ENCODE measurements at regions not wholly inside any gene's neighbourhood (a gene's known extent, or its start where the extent isn't known, plus 50 kb on each side); places are given as distances from the start of the nearest gene placed in this dataset.
"Not testable (repeated sequence)": the region's sequence is repeated elsewhere in the genome, so short reads cannot be mapped to it uniquely, and the experiment has no call there.

- no peak for DNase-seq
Measured at GRCh38 chrX:95823796-95824195, 860.8 kb upstream of the DIAPH2 start.

DNA sequence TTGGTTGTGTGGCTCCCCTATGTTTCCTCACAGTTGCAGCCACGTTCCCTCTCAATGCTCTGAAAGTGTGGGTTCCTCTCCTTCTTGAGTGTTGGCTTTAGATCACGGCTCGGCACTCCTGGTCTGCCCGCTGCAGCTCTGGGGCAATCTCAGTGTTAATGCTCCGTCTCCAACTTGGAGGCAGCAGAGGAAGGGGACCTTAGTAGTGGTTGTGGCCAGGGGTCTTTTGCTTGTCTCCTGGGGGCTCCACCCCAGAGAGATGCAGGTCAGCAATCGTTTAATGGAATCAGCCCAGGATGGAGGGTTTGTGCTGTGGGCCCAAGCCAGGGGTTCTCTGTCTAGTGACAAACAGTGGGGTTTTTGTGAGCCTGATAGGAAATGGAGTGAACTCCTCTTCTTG lies 849.4 kb upstream of the DIAPH2 start:
- DNase-seq, result no peak

DNA sequence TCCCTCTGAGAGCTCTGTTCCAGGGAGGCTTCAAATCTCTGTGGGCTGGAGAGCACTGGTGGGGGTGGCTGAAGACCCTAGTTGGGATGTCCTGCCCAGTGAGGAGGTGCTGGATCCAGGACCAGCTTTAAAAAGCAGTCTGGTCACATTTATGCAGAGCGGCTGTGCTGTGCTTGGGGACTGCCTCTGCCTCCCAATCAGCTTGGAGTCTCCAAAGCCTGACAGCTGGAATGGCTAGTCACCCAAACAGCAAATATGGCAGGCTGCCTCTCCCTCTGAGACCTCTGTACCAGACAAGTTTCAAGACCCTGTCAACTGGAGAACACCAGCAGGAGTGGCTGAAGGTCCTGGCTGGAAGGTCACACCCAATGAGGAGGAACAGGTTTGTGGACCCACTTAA lies 848.1 kb upstream of the DIAPH2 start:
- no peak for DNase-seq

- no peak for DNase-seq
Measured at GRCh38 chrX:95841863-95842262, 842.8 kb upstream of the DIAPH2 start.

DNA sequence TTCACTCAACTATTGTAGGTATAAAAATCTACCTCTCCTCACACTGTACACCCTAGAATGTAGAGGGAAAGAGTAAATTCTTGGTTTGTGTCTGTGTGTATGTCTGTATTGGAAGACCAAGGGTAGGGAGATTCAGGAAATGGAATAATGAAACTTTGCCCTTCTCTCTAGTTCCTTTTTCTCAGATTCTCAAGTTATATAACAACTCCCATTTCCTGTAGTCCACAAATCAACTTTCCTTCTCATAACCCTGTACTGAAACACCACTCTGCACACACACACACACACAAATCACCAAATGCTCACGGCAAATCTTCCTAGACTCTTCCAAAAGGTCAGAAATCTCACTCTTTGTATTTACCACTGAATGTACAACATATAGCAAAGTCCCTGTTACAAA lies 824.5 kb upstream of the DIAPH2 start:
- no peak for DNase-seq

DNA sequence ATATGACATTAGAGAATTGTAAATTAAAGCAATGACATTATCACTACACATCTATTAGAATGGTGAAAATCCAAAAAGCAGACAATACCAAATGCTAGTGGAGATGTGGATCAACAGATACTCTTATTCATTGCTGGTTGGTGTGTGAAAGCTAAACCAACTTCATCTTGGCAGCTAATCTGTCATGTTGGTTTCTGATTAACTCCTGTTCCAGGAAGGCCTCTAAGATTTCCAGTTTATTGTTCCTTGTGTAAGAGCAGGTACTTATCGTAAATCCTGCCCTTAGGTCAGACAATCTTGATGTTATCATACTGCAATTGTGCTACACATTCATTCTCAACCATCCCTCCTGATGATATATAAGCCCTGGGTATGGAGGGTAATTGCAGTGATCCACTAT lies 809.0 kb upstream of the DIAPH2 start:
- no peak for DNase-seq

DNA sequence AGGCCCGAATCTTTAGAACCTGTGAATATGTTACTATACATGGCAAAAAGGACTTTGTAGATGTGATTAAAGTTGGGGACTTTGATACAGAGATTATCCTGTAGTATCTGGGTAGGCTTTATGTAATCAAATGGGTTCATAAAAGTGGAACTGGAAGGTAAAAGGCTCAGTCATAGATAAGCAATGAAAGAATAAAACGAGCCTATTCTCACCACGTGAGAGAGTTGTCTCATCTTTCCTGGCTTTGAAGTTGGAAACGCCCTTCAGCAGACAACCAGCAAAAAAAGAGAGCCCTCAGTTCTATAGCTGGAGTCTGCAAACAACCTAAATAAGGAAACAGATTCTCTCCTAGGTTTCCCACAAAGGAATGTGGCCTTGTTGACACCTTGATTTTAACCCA lies 805.8 kb upstream of the DIAPH2 start:
- DNase-seq, result no peak

DNA sequence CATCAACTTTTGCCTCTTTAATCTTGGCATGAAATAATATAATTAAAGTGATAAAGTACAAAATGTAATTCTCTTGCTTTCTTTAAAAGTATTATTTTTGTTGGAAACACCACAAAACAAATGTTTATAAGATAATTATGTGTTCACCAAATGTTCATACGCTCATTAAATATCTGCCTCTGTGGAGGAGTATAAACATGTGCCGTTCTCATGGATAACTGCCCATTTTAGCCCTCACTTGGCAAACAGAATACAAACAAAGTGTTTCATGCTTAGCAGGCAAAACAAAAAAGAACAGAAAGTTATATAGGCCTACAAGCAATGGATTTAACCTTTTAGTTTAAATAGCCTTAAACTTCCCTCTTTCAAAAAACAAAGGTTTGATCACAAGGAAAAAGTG lies 800.5 kb upstream of the DIAPH2 start:
- no peak for DNase-seq

DNA sequence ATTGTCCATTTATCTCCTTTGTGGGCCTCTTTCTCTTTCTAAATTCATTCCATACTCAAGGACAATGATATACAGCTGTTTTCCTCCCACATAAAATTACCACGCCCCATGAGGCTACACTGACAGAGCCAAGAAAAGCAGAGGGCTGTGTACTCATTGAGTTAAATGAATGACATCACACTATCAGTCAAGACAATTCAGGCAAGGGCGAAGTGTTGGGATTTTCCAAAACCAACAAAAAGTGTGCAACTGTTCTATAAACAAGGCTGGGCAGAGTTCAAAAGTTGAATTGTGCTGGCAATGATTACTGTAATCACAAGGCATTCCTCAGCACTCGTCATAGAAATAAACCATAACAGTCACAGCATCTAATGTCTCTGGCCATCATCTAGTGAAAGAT lies 799.6 kb upstream of the DIAPH2 start:
- DNase-seq, result no peak

DNA sequence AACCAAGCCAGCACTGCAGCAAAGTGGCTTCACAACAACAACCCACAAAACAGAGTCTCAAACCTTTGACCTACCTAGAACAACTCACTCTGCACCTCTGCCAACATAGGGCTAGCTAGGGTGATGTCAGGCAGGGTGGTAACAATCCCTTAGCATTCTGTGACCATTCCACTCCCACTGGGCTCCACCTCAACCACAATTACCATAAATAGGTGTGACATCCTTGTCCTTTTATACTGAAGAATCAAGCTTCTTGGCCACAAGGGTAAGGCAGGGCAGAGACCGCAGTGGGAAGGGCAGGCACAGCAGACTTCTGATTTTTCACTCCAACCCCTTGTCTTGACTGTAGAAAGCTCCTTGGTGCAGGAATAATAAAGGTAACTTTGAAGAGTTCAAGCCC lies 795.4 kb upstream of the DIAPH2 start:
- no peak for DNase-seq

DNA sequence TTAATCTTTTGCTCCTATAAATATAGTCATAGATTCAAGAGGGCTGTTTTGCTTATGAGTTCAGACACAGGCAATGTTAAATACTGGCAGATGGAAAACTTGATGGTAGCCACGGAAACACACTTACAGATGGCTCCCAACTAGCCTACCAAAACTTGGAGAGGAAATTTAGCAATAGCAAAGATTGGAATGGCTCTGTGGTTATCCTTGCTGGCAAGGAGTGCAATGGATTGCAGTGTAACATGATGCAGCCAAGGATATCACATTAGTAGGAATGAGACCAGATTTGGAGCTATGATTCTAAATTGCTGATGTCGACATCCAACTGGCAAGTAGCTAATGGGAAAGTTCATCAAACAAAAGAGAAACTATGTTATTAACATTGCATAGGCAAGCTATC lies 791.0 kb upstream of the DIAPH2 start:
- no peak for DNase-seq

GRCh38 chrX:95903490-95903889 lies 781.2 kb upstream of the DIAPH2 start:
- DNase-seq, result no peak

DNA sequence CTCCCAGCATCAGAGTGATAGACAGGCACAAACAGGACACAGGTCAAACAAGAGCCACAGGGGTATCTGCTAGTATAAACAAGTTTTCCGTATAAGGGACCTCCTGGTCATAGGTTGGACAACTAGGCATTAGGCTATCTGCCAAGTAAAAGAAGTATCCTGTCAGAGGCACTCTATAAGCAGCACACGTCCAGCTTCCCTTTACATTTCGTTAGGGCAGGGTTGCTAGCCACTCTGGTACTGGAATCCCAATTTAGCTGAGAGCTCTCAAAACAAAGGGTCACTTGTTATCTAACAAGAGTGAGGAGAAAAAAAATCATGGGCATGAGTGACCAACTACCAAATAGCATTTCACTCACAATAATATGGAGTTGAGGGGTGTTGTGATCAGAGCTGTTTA lies 780.7 kb upstream of the DIAPH2 start:
- no peak for DNase-seq

DNA sequence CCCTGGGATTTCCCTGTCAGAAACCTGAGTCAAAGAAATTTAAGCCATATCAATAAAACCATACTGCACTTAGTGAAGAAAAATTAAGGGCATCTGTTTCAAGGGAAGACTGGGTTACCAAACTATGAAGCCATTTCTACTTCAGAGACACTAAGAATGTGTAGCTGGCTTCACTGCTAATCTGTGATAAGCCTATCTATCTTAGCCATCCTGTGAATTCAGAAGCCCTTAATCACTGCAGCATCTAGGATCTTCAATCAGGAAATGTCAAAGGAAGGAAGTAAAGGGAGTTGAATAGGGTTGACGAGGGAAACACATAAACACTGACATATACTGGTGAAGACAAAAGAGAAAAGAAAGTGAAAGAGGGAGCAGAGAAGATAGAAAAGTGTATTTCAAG lies 777.6 kb upstream of the DIAPH2 start:
- DNase-seq, result no peak

- DNase-seq, result no peak
Measured at GRCh38 chrX:95911062-95911461, 773.6 kb upstream of the DIAPH2 start.

DNA sequence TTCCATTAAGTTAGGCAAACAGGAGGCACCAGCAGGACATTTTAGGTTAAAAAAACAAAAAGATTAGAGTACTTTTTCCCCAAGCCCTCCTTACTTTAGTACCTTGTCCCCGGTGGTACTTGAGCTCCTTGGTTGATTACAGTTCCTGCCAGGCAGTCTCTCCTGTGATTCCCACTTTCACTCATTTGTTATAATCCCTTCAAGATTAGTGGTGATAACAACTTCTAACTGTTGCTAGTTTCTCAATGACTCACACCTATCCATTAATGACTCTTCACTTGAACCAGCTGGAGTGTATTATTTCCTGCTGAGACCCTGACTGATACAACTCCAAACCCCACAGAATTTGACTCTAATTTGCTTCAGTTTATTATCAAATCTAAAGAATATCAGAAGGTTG lies 765.0 kb upstream of the DIAPH2 start:
- DNase-seq, result no peak

- no peak for DNase-seq
Measured at GRCh38 chrX:95945528-95945927, 739.1 kb upstream of the DIAPH2 start.

DNA sequence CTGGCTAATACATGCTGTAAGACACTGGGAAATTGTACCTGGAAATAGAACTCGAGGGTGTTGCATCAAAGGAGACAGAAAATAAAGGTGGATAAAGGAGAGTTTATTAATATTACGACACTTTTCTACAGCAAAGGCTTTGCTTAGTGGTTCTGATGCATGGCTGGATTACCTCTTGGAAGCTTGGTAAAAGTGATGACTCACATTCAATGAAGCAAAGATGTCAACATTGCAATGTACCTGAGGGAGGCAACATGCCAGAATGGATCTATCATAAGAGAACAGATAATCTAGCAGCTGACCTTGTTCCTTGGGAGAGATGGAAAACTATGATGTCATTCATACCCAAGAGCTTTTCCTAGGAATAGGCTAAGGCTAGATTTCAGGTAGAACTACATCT lies 735.1 kb upstream of the DIAPH2 start:
- no peak for DNase-seq

DNA sequence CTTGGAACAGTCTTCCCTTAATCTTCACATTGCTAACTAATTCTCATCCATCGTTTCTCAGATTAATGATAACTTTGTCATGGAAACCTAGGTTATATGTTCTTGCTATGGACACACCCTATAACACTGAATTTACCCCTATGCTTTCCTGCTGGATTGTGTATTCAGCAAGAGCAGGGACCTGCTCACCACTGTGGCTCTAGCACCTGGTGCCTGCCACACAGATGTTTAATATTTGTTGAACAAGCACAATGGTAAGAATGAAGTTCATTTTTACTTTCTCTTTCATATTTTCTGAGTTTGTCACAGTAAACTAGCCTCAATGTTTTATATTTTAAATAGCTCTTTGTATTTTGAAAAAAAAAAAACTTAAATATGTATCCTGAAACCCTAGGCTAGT lies 734.0 kb upstream of the DIAPH2 start:
- no peak for DNase-seq

DNA sequence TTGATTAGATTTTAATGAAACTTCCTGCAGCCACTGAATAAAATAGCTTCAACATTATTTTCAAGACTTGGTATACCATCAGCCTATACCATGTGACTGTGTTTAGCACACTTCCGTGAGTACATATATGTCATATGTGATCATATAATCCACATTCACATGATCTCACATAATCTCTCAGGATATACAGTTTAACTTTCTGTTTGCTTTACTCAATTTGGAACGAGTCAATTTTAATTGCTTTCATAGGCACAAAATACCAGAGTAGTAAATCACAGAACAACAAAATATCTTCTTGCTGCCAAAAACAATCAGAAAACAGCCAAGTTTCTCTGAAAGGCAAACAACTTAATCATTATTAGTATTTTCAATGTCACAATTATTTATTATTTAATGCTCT lies 731.1 kb upstream of the DIAPH2 start:
- no peak for DNase-seq

DNA sequence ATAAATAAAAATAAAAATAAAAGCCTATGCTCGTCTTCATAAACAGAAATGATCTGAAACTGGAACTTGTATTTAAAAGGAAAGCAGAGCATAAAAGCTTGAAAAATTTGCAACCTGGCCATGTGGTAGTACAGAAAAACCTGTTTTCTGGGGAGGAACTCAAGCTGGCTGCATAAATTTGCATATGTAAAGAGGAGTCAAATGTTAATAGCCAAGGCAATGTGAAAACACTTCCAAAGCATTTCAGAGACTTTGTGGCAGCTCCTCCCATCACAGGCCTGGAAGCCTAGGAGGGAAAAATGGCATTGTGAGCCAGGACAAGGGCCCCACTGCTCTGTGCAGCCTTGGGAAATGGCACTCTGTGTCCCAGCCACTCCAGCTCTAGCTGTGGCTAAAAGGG lies 727.9 kb upstream of the DIAPH2 start:
- DNase-seq, result no peak

- not testable (repeated sequence) for DNase-seq
Measured at GRCh38 chrX:95973456-95974095, 711.1 kb upstream of the DIAPH2 start.

DNA sequence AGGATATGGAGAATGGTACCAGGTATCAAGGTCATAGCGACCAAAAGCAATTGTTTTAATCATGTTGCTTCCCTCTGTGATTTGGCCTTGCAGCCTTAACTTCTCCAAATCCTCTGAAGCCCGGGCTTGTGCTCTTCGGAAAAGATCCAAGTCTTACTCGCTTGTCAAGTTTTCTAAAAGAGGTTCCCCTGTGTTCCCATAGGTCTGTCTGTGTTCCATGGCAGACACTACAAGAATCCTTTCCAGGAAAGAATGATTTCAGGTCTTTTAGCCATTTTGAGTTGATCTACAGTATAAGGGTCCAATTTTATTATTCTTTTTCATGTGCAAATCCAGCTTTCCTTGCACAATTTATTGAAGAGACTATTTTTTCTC lies 710.6 kb upstream of the DIAPH2 start:
- no peak for DNase-seq

- DNase-seq, result no peak
Measured at GRCh38 chrX:95974890-95975289, 709.8 kb upstream of the DIAPH2 start.

GRCh38 chrX:95995583-95995982 lies 689.1 kb upstream of the DIAPH2 start:
- DNase-seq, result no peak

GRCh38 chrX:95996294-95996693 lies 688.3 kb upstream of the DIAPH2 start:
- DNase-seq, result no peak

Measured in AML-193 (cell line).